Sigmoid colon (tissue), 4 donors: ENCODE measurements at regions not wholly inside any gene's neighbourhood (a gene's known extent, or its start where the extent isn't known, plus 50 kb on each side); places are given as distances from the start of the nearest gene placed in this dataset.

Experiments
- EP300 ChIP-seq, 4 donors: sonication (generic); formaldehyde crosslinking; IDR thresholded peaks; one replicate each; pipeline ENCODE4 v1.6.1; 2017; ENCODE audit warnings: antibody characterized with exemption in 4 of 4
- POLR2A ChIP-seq, 2 donors: fragments of 450-650 bp; IDR thresholded peaks; one replicate each; pipeline ENCODE4 v1.6.1; 2016; ENCODE audit warnings: antibody characterized with exemption in 2 of 2, mild to moderate bottlenecking in 2 of 2, moderate library complexity in 2 of 2
- POLR2AphosphoS5 ChIP-seq, 4 donors: sonication (generic); formaldehyde crosslinking; IDR thresholded peaks; one replicate each; pipeline ENCODE4 v1.6.1; 2017; ENCODE audit warnings: antibody characterized with exemption in 4 of 4
- TF ChIP-seq, protein P1 (sequence below), 4 experiments: fragments of 450-650 bp in 3 of 4; fragments of 200-600 bp in 1 of 4; IDR thresholded peaks; one replicate each; pipeline ENCODE4 v1.5.1; 2016 to 2019; ENCODE audit warnings: antibody characterized with exemption in 4 of 4, mild to moderate bottlenecking in 3 of 4, moderate library complexity in 2 of 4

DNA sequence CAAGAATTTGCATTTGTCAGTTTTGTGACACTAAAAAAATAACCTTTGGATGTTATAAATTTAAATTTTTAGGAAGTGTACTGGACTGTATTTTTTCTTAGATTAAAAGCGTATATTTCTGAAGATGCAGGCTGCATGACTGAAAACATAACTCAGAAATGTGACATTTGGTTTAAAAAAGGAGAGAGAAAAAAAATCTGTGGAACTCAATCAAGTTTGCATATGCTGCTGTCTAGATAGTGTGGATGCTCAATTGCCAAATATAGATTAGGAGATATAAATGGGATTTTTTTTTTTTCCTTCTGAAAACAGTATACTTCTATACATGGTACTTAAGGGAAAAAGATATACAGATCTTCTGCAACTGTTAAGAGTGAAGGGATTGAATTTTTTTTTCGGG is 402.3 kb downstream of the TAF11L14 start:
- TF ChIP-seq, protein P1, sequence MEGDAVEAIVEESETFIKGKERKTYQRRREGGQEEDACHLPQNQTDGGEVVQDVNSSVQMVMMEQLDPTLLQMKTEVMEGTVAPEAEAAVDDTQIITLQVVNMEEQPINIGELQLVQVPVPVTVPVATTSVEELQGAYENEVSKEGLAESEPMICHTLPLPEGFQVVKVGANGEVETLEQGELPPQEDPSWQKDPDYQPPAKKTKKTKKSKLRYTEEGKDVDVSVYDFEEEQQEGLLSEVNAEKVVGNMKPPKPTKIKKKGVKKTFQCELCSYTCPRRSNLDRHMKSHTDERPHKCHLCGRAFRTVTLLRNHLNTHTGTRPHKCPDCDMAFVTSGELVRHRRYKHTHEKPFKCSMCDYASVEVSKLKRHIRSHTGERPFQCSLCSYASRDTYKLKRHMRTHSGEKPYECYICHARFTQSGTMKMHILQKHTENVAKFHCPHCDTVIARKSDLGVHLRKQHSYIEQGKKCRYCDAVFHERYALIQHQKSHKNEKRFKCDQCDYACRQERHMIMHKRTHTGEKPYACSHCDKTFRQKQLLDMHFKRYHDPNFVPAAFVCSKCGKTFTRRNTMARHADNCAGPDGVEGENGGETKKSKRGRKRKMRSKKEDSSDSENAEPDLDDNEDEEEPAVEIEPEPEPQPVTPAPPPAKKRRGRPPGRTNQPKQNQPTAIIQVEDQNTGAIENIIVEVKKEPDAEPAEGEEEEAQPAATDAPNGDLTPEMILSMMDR (IDR thresholded peaks at IDR 0.05) = no peak
- TF ChIP-seq EP300 (IDR thresholded peaks at IDR 0.05) = no peak
- TF ChIP-seq POLR2A (IDR thresholded peaks at IDR 0.05) = no peak
- TF ChIP-seq POLR2AphosphoS5 (IDR thresholded peaks at IDR 0.05) = no peak
